ENCODE measurements at regions not wholly inside any gene's neighbourhood (a gene's known extent, or its start where the extent isn't known, plus 50 kb on each side); places are given as distances from the start of the nearest gene placed in this dataset.

GRCh38 chr5:88542786-88543185 lies 274.1 kb upstream of the TMEM161B start:
- Mint-ChIP-seq H3K4me1 (ENCODE audit: low read depth) (no peaks in the 10 kb centered on the region), H3K4me3 (no peak overlapping the region), H3K36me3 (ENCODE audit: low read depth) (no peaks in the 10 kb centered on the region), H3K27me3 (peaks cover 24% of the 10 kb centered on the region), H3K27ac (no peak overlapping the region), H3K9me3 (no peaks in the 10 kb centered on the region)
- DNase-seq: no peak

- DNase-seq: no peak
- peaks cover 38% of the 10 kb centered on the region for H3K27me3 Mint-ChIP-seq
- H3K27ac Mint-ChIP-seq: no peak overlapping the region
- no peaks in the 10 kb centered on the region for H3K4me1 Mint-ChIP-seq (ENCODE audit: low read depth)
- H3K4me3 Mint-ChIP-seq: no peak overlapping the region
- no peaks in the 10 kb centered on the region for H3K36me3 Mint-ChIP-seq (ENCODE audit: low read depth)
- no peaks in the 10 kb centered on the region for H3K9me3 Mint-ChIP-seq
Measured at GRCh38 chr5:88540471-88541115, 271.9 kb upstream of the TMEM161B start.

DNA sequence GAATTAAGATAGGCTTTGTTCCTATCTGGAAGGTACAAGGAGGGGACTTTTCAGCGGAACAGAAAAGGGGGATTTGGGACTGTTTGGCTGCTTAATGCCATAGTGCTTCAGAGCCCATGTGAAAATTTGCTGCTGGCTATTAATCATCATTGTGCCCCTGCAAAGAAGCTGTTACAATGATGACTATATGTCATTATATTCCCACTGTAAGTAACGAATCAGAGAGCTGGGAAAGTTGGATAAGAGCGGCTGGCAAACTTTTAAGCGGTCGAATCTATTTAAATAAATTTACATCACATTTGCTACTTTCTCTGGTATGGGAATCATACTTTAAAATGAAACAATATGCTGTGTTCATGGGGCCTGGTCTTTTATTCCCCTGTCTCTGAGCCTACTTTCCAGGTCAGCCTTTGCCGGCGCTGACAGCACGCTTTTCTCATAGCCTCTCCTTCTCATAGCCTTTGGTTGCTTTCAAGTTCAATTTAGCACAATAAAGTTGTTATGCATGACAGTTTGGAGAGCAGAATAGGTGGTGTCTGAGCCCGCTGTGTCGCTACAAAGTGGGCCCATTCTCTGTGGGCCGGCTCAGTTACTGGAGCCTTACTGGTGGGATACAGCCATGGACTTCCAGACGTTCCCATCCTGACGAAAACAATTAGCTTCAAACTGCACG lies 271.2 kb upstream of the TMEM161B start:
- no peak for DNase-seq
- no peak overlapping the region for H3K4me3 Mint-ChIP-seq
- H3K9me3 Mint-ChIP-seq: no peaks in the 10 kb centered on the region
- H3K36me3 Mint-ChIP-seq (ENCODE audit: low read depth): no peaks in the 10 kb centered on the region
- H3K27me3 Mint-ChIP-seq: peaks cover 40% of the 10 kb centered on the region
- no peaks in the 10 kb centered on the region for H3K4me1 Mint-ChIP-seq (ENCODE audit: low read depth)
- no peak overlapping the region for H3K27ac Mint-ChIP-seq

- Mint-ChIP-seq H3K27ac (no peak overlapping the region), H3K36me3 (ENCODE audit: low read depth) (no peaks in the 10 kb centered on the region)
Measured at GRCh38 chr5:88539026-88539425, 270.4 kb upstream of the TMEM161B start.

DNA sequence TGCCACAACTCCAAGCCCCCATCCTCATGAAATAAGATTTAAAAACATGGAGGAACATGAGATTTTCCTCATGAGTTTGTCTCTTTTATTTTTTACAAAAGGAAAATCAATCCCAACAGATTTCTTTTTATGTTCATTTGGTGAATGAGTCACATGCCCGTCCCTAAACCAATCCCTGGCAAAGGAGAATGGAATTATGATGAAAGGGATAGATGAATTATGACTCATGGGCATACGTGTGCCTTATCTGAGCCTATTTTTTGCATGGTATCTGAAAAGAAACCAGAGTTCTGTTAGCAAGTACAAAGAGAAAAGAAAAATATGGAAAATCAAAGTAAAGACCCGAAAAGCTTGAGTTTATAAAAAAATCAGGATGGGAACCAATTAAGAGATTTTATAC lies 267.5 kb upstream of the TMEM161B start:
- Mint-ChIP-seq H3K9me3 (peaks cover 6% of the 10 kb centered on the region), H3K36me3 (ENCODE audit: low read depth) (no peaks in the 10 kb centered on the region), H3K27me3 (peaks cover 52% of the 10 kb centered on the region), H3K27ac (no peak overlapping the region), H3K4me3 (no peak overlapping the region), H3K4me1 (ENCODE audit: low read depth) (no peaks in the 10 kb centered on the region)
- no peak for DNase-seq

More at GRCh38 chr5:88539026-88539425, 270.4 kb upstream of the TMEM161B start:
- no peaks in the 10 kb centered on the region for H3K9me3 Mint-ChIP-seq
- H3K4me1 Mint-ChIP-seq (ENCODE audit: low read depth): no peaks in the 10 kb centered on the region
- DNase-seq: no peak
- H3K4me3 Mint-ChIP-seq: no peak overlapping the region
- H3K27me3 Mint-ChIP-seq: peaks cover 32% of the 10 kb centered on the region

- peaks cover 12% of the 10 kb centered on the region for H3K27me3 Mint-ChIP-seq
- no peak overlapping the region for H3K27ac Mint-ChIP-seq
- no peaks in the 10 kb centered on the region for H3K36me3 Mint-ChIP-seq (ENCODE audit: low read depth)
- DNase-seq: no peak
- H3K9me3 Mint-ChIP-seq: no peaks in the 10 kb centered on the region
- no peak overlapping the region for H3K4me3 Mint-ChIP-seq
- no peaks in the 10 kb centered on the region for H3K4me1 Mint-ChIP-seq (ENCODE audit: low read depth)
Measured at GRCh38 chr5:88524941-88525340, 256.3 kb upstream of the TMEM161B start.

- H3K27me3 Mint-ChIP-seq: peaks cover 21% of the 10 kb centered on the region
Measured at GRCh38 chr5:88519066-88519465, 250.4 kb upstream of the TMEM161B start.

GRCh38 chr5:88518131-88519016 lies 249.7 kb upstream of the TMEM161B start:
- H3K27ac Mint-ChIP-seq: no peak overlapping the region
- H3K9me3 Mint-ChIP-seq: no peaks in the 10 kb centered on the region

More at GRCh38 chr5:88519066-88519465, 250.4 kb upstream of the TMEM161B start:
- H3K9me3 Mint-ChIP-seq: no peaks in the 10 kb centered on the region
- H3K36me3 Mint-ChIP-seq (ENCODE audit: low read depth): no peaks in the 10 kb centered on the region
- no peak overlapping the region for H3K27ac Mint-ChIP-seq
- H3K4me1 Mint-ChIP-seq (ENCODE audit: low read depth): no peaks in the 10 kb centered on the region
- no peak for DNase-seq
- H3K4me3 Mint-ChIP-seq: no peak overlapping the region

GRCh38 chr5:88515881-88516819 lies 247.5 kb upstream of the TMEM161B start:
- Mint-ChIP-seq H3K4me1 (ENCODE audit: low read depth) (no peaks in the 10 kb centered on the region), H3K27ac (no peak overlapping the region), H3K4me3 (no peak overlapping the region), H3K36me3 (ENCODE audit: low read depth) (no peaks in the 10 kb centered on the region), H3K9me3 (no peaks in the 10 kb centered on the region), H3K27me3 (peaks cover 30% of the 10 kb centered on the region)
- no peak for DNase-seq

More at GRCh38 chr5:88518131-88519016, 249.7 kb upstream of the TMEM161B start:
- Mint-ChIP-seq H3K36me3 (ENCODE audit: low read depth) (no peaks in the 10 kb centered on the region), H3K27me3 (peaks cover 26% of the 10 kb centered on the region), H3K4me3 (no peak overlapping the region), H3K4me1 (ENCODE audit: low read depth) (no peaks in the 10 kb centered on the region)
- DNase-seq: no peak

GRCh38 chr5:88515068-88515467 lies 246.4 kb upstream of the TMEM161B start:
- no peaks in the 10 kb centered on the region for H3K4me1 Mint-ChIP-seq (ENCODE audit: low read depth)
- no peak for DNase-seq
- peaks cover 27% of the 10 kb centered on the region for H3K27me3 Mint-ChIP-seq
- no peak overlapping the region for H3K27ac Mint-ChIP-seq
- no peaks in the 10 kb centered on the region for H3K9me3 Mint-ChIP-seq
- no peak overlapping the region for H3K4me3 Mint-ChIP-seq
- H3K36me3 Mint-ChIP-seq (ENCODE audit: low read depth): no peaks in the 10 kb centered on the region

DNA sequence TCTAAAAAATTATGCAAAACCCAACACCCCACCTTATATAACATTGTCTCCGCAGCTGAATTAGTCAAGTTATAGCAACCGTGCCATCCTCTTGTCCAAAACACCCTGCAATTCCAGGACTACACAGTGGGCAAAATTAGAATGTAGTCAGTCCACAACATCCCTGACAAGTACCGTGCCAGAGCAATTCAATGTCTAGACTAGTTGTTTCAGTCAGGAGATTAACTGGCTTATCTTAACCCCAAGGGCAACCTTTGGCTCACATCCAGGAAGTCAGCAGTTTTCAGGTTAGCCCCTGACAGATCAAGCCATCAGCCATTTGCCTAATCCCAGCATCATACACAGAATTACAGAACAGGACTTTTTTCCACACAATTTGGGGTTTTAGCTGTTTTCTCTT lies 240.8 kb upstream of the TMEM161B start:
- H3K4me3 Mint-ChIP-seq: no peak overlapping the region
- no peaks in the 10 kb centered on the region for H3K36me3 Mint-ChIP-seq (ENCODE audit: low read depth)
- no peaks in the 10 kb centered on the region for H3K4me1 Mint-ChIP-seq (ENCODE audit: low read depth)
- peaks cover 14% of the 10 kb centered on the region for H3K27me3 Mint-ChIP-seq
- H3K9me3 Mint-ChIP-seq: no peaks in the 10 kb centered on the region
- no peak overlapping the region for H3K27ac Mint-ChIP-seq
- DNase-seq: no peak

- peaks cover 5% of the 10 kb centered on the region for H3K27me3 Mint-ChIP-seq
- DNase-seq: no peak
- no peaks in the 10 kb centered on the region for H3K9me3 Mint-ChIP-seq
- H3K27ac Mint-ChIP-seq: no peak overlapping the region
- no peak overlapping the region for H3K4me3 Mint-ChIP-seq
- peaks cover 8% of the 10 kb centered on the region for H3K4me1 Mint-ChIP-seq (ENCODE audit: low read depth)
- H3K36me3 Mint-ChIP-seq (ENCODE audit: low read depth): no peaks in the 10 kb centered on the region
Measured at GRCh38 chr5:88507261-88507660, 238.6 kb upstream of the TMEM161B start.

DNA sequence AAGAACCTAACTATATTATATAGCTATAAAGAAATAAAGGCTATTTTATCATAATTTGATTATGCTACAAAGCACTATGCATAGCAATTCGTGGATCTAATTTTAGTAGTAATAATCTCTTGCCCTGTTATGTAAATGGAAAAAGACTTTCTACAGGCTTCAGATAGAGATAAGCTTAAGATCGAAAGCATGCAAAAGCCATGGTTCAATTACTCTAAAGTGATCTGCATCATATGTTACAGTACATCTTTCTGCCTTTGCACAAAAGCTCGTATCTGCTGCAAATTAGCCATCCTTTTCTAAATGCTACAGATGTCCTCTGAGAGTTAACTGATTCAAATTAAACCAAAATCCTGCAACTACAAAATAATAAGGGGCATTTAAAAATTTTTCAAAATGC lies 234.8 kb upstream of the TMEM161B start:
- no peaks in the 10 kb centered on the region for H3K9me3 Mint-ChIP-seq
- peak overlapping the region; percentile 78 for H3K4me3 Mint-ChIP-seq
- no peak overlapping the region for H3K27ac Mint-ChIP-seq
- no peak for DNase-seq
- H3K4me1 Mint-ChIP-seq (ENCODE audit: low read depth): peaks cover 16% of the 10 kb centered on the region
- H3K27me3 Mint-ChIP-seq: no peaks in the 10 kb centered on the region
- no peaks in the 10 kb centered on the region for H3K36me3 Mint-ChIP-seq (ENCODE audit: low read depth)

GRCh38 chr5:88503041-88503345 lies 234.3 kb upstream of the TMEM161B start:
- DNase-seq: no peak
- Mint-ChIP-seq H3K36me3 (ENCODE audit: low read depth) (no peaks in the 10 kb centered on the region), H3K27me3 (no peaks in the 10 kb centered on the region), H3K4me1 (ENCODE audit: low read depth) (peaks cover 16% of the 10 kb centered on the region), H3K4me3 (peak overlapping the region; percentile 78), H3K9me3 (no peaks in the 10 kb centered on the region), H3K27ac (peak overlapping the region; percentile 81)

Data from activated T-cell treated with anti-CD3 and anti-CD28 coated beads, Interleukin-2, amount 50 U/mL, for 24 hours (primary cell).